GM19468 (cell line): ENCODE measurements at regions not wholly inside any gene's neighbourhood (a gene's known extent, or its start where the extent isn't known, plus 50 kb on each side); places are given as distances from the start of the nearest gene placed in this dataset.
"Not testable (repeated sequence)": the region's sequence is repeated elsewhere in the genome, so short reads cannot be mapped to it uniquely, and the experiment has no call there.

Experiments
- ATAC-seq: cut with Tn5 transposase; IDR thresholded peaks from one replicate; pipeline ENCODE4 v1.9.1; 2021; ENCODE audit warnings: mild to moderate bottlenecking, moderate library complexity, moderate number of reproducible peaks; ENCODE audit not compliant: unreplicated experiment; ENCODE audit errors: extremely low read depth

- no peak for ATAC-seq
Measured at GRCh38 chr9:79481846-79482477, 89.8 kb upstream of the TLE4 start.

GRCh38 chr9:79485258-79485657 lies 86.5 kb upstream of the TLE4 start:
- no peak for ATAC-seq

- ATAC-seq: no peak
Measured at GRCh38 chr9:79489261-79490000, 82.3 kb upstream of the TLE4 start.

GRCh38 chr9:79490657-79491248 lies 81.0 kb upstream of the TLE4 start:
- no peak for ATAC-seq

GRCh38 chr9:79492092-79493009 lies 79.4 kb upstream of the TLE4 start:
- ATAC-seq: no peak

- ATAC-seq: not testable (repeated sequence)
Measured at GRCh38 chr9:79500196-79500864, 71.4 kb upstream of the TLE4 start.

GRCh38 chr9:79501546-79501945 lies 70.2 kb upstream of the TLE4 start:
- ATAC-seq: no peak

- ATAC-seq: no peak
Measured at GRCh38 chr9:79507801-79508200, 64.0 kb upstream of the TLE4 start.

- ATAC-seq: no peak
Measured at GRCh38 chr9:79512251-79512650, 59.5 kb upstream of the TLE4 start.
